ENCODE measurements at regions not wholly inside any gene's neighbourhood (a gene's known extent, or its start where the extent isn't known, plus 50 kb on each side); places are given as distances from the start of the nearest gene placed in this dataset.
"Not testable (repeated sequence)": the region's sequence is repeated elsewhere in the genome, so short reads cannot be mapped to it uniquely, and the experiment has no call there.

DNA sequence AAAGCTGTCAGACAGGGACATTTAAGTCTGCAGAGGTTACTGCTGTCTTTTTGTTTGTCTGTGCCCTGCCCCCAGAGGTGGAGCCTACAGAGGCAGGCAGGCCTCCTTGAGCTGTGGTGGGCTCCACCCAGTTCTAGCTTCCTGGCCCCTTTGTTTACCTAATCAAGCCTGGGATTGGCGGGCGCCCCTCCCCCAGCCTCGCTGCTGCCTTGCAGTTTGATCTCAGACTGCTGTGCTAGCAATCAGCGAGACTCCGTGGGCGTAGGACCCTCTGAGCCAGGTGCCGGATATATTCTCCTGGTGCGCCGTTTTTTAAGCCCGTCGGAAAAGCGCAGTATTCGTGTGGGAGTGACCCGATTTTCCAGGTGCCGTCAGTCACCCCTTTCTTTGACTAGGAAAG is 185.9 kb upstream of the MAGEC2 start:
- not testable (repeated sequence) for TF ChIP-seq CTCF (IDR thresholded peaks at IDR 0.05; ENCODE audit: extremely low read depth in 1 of 2, insufficient read depth in 1 of 2, low read depth in 1 of 2, low read length in 2 of 2); EZH2 (IDR thresholded peaks at IDR 0.05; ENCODE audit: borderline replicate concordance, low read depth, low read length, severe bottlenecking)
